Activated B cell treated with CpG ODN at 0.5 μM for 24 hours (primary cell): ENCODE measurements at regions not wholly inside any gene's neighbourhood (a gene's known extent, or its start where the extent isn't known, plus 50 kb on each side); places are given as distances from the start of the nearest gene placed in this dataset.

Experiments
- ATAC-seq: fragments of 200-7000 bp; cut with Tn5 transposase; one replicate; pipeline ENCODE4 v1.10.0; 2021; ENCODE audit warnings: low read depth, mild to moderate bottlenecking, moderate library complexity
- CTCF ChIA-PET: fragments of 350-600 bp; sonication (Branson Sonifier 250); formaldehyde crosslinking; loops from one replicate; lab custom pipeline; 2021; ENCODE audit warnings: antibody characterized with exemption; lab: Charles Lee
- POLR2A ChIA-PET: fragments of 350-600 bp; sonication (Branson Sonifier 250); formaldehyde crosslinking; loops from one replicate; lab custom pipeline; 2021; ENCODE audit warnings: antibody characterized with exemption; lab: Charles Lee
- DNase-seq: peaks from one replicate; pipeline ENCODE4 v3.0.0; 2022
- H3K27ac Mint-ChIP-seq: one replicate; pipeline ENCODE4 v1.8.0; 2020; ENCODE audit warnings: mixed read lengths
- H3K27me3 Mint-ChIP-seq: one replicate; pipeline ENCODE4 v1.8.0; 2021; ENCODE audit warnings: mixed read lengths
- H3K36me3 Mint-ChIP-seq: one replicate; pipeline ENCODE4 v1.8.0; 2021; ENCODE audit warnings: low read depth, mixed read lengths
- H3K4me1 Mint-ChIP-seq: one replicate; pipeline ENCODE4 v1.8.0; 2021; ENCODE audit warnings: mixed read lengths
- H3K4me3 Mint-ChIP-seq: one replicate; pipeline ENCODE4 v1.8.0; 2020; ENCODE audit warnings: mild to moderate bottlenecking, mixed read lengths
- H3K9me3 Mint-ChIP-seq: one replicate; pipeline ENCODE4 v1.8.0; 2020; ENCODE audit warnings: mixed read lengths
- intact Hi-C: fragments of 100-400 bp; cut with micrococcal nuclease; formaldehyde crosslinking; loops from one replicate; pipeline ENCODE4 v1.15.1; 2024
- TF ChIP-seq, protein P1 (sequence below): fragments of 200-600 bp; IDR thresholded peaks from one replicate; pipeline ENCODE4 v1.8.0; 2022; ENCODE audit warnings: antibody characterized with exemption, mild to moderate bottlenecking

DNA sequence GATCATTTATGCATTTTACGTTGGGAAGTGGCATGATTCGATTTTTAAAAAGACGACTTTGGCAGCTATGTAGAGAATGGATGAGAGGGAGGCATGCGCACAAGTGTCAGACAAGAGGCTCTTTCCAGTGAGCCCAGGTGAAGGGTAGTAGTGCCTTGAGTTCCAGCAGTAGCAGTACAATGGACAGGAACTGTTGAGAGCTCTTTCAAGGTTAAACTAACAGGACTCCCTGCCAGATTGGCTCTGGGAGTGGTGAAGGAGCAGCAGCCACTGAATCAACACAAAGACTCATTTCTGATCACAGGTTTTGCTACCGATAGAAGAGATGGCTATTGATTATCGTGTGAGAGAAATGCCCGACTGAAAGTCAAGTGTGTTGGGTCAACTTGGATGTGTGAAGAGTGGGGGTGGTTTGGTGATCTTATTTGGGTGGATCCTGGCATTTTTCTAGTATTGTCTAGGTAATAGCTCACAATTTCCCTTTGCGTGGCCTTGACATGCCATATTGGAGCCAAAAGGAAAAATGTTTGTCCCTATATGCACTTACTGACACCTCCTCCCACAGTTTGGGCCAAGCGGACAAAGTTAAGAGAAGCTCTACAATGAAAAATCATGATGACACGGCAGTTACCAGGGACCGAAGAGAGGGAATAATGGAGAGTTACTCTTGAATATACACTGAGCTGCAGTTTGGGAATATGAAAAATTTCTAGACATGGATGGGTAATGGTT is 81.6 kb upstream of the MDFIC2 start:
- CTCF ChIA-PET, result no interaction called here
- POLR2A ChIA-PET, result no interaction called here

DNA sequence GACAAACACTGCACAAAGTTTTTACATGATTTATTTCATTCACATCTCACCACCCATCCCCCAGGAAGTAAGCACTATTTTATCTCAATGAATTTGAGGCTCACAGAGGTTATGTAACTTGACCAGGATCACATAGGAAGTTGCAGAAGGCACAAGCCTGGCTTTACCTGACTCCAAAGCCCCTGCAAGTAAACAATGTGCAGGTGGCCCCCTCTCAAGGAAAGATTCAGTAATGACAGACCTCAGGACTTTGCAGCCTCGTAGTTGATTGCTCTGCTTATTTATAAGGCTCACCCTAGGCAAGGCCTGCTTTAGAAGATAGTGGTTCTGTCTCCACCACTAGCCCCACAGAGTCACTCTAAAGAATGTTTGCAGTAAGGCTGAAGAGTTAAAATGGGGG is 79.8 kb upstream of the MDFIC2 start:
- POLR2A ChIA-PET, result no interaction called here
- ATAC-seq (no peak), DNase-seq (no peak)
- H3K36me3 Mint-ChIP-seq, result no peaks in the 10 kb centered on the region
- H3K27ac Mint-ChIP-seq, result no peak overlapping the region
- peaks cover 2% of the 10 kb centered on the region for H3K27me3 Mint-ChIP-seq
- no peaks in the 10 kb centered on the region for H3K9me3 Mint-ChIP-seq
- intact Hi-C loops, result no loop called here
- TF ChIP-seq, protein P1, sequence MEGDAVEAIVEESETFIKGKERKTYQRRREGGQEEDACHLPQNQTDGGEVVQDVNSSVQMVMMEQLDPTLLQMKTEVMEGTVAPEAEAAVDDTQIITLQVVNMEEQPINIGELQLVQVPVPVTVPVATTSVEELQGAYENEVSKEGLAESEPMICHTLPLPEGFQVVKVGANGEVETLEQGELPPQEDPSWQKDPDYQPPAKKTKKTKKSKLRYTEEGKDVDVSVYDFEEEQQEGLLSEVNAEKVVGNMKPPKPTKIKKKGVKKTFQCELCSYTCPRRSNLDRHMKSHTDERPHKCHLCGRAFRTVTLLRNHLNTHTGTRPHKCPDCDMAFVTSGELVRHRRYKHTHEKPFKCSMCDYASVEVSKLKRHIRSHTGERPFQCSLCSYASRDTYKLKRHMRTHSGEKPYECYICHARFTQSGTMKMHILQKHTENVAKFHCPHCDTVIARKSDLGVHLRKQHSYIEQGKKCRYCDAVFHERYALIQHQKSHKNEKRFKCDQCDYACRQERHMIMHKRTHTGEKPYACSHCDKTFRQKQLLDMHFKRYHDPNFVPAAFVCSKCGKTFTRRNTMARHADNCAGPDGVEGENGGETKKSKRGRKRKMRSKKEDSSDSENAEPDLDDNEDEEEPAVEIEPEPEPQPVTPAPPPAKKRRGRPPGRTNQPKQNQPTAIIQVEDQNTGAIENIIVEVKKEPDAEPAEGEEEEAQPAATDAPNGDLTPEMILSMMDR, result no peak
- H3K4me1 Mint-ChIP-seq, result no peaks in the 10 kb centered on the region
- CTCF ChIA-PET, result no interaction called here
- H3K4me3 Mint-ChIP-seq, result no peak overlapping the region

More for the DNA sequence above, 81.6 kb upstream of the MDFIC2 start:
- DNase-seq, result no peak
- no peak for ATAC-seq
- intact Hi-C loops, result no loop called here
- Mint-ChIP-seq H3K4me1 (no peaks in the 10 kb centered on the region), H3K27ac (no peak overlapping the region), H3K36me3 (no peaks in the 10 kb centered on the region), H3K4me3 (no peak overlapping the region), H3K9me3 (no peaks in the 10 kb centered on the region), H3K27me3 (peaks cover 2% of the 10 kb centered on the region)
- TF ChIP-seq, protein P1, result no peak

DNA sequence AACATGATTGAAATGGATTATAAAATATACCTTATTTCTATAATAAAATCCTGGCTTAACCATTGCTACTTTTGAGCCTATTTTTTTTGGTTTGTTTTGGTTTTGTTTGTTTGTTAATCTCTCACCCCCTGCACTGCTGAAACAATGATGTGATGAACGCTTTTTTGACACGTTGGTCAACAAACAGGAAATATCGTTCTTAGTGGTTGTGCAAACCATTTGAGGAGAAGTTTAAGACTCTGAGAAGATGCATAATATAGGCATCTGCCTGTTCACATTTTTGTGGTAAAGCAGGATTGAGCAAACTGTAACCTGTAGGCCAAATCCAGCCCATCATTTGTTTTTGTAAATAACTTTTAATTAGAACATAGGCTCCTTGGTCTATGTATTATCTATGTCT is 75.5 kb upstream of the MDFIC2 start:
- Mint-ChIP-seq H3K36me3 (no peaks in the 10 kb centered on the region), H3K9me3 (no peaks in the 10 kb centered on the region), H3K27ac (no peak overlapping the region), H3K27me3 (peaks cover 5% of the 10 kb centered on the region), H3K4me3 (no peak overlapping the region), H3K4me1 (no peaks in the 10 kb centered on the region)
- ChIA-PET POLR2A (no interaction called here), CTCF (no interaction called here)
- ATAC-seq (no peak), DNase-seq (no peak)
- TF ChIP-seq, protein P1, result no peak
- intact Hi-C loops, result no loop called here

DNA sequence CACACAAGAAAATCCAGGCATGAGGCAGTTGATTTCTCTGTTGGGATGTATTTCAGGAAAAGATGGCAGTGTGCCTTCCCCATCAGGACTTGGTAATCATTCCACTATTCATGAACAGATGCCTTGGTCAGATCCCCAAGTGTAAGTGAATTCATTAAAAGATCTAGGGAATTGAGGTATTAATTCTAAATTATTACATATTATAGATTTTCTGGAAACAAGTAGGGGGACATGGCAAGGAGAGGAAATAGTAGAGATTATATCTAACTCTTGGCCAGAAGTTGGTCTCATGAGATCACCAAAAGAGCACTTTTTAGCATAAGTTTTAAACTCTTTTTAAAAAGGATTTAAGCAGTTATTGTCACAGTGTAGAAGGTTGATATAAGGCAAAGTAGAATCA is 74.4 kb upstream of the MDFIC2 start:
- Mint-ChIP-seq H3K27ac (no peak overlapping the region), H3K4me1 (no peaks in the 10 kb centered on the region), H3K9me3 (no peaks in the 10 kb centered on the region), H3K36me3 (no peaks in the 10 kb centered on the region), H3K27me3 (peaks cover 5% of the 10 kb centered on the region), H3K4me3 (no peak overlapping the region)
- TF ChIP-seq, protein P1, result no peak
- no peak for DNase-seq
- ChIA-PET POLR2A (no interaction called here), CTCF (no interaction called here)
- intact Hi-C loops, result no loop called here
- no peak for ATAC-seq

DNA sequence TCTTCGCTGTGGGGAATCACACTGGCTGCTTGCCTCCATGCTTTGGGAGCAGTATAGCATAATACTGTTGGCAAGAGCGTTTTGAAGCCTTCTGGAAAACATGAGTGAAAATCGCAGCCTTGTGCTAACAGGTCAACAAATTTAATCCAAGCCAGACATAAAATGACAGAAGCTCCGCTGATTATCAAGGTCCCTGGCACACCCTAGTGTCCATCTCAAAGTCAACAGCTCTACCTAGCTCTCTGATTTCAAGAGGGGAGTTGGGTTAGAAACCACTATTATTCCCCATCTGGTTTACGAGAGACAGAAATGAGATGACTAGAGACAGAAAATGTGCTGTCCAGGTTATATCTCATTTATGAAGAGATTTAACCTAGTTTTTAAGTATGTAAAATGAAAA is 73.6 kb upstream of the MDFIC2 start:
- CTCF ChIA-PET, result no interaction called here
- H3K4me1 Mint-ChIP-seq, result no peaks in the 10 kb centered on the region
- no peak overlapping the region for H3K4me3 Mint-ChIP-seq
- H3K27ac Mint-ChIP-seq, result no peak overlapping the region
- H3K9me3 Mint-ChIP-seq, result no peaks in the 10 kb centered on the region
- no peak for DNase-seq
- no peaks in the 10 kb centered on the region for H3K36me3 Mint-ChIP-seq
- TF ChIP-seq, protein P1, result no peak
- intact Hi-C loops, result no loop called here
- POLR2A ChIA-PET, result no interaction called here
- H3K27me3 Mint-ChIP-seq, result peaks cover 5% of the 10 kb centered on the region
- ATAC-seq, result no peak
